Stimulated activated naive CD8-positive, alpha-beta T cell treated with anti-CD3 and anti-CD28 coated beads, Interleukin-15, amount 100 ng/mL, for 72 hours (primary cell): ENCODE measurements at regions not wholly inside any gene's neighbourhood (a gene's known extent, or its start where the extent isn't known, plus 50 kb on each side); places are given as distances from the start of the nearest gene placed in this dataset.
"Not testable (repeated sequence)": the region's sequence is repeated elsewhere in the genome, so short reads cannot be mapped to it uniquely, and the experiment has no call there.

Source experiments
- ATAC-seq: fragments of 150-1000 bp; cut with Tn5 transposase; 2 replicates; pipeline ENCODE4 v1.10.0; 2021; ENCODE audit warnings: mild to moderate bottlenecking, moderate library complexity
- DNase-seq, 2 donors: peaks; one replicate each; pipeline ENCODE4 v3.0.0; 2021 to 2022
- H3K27ac Mint-ChIP-seq, 2 donors: one replicate each; pipeline ENCODE4 v1.8.0; 2022; ENCODE audit warnings: mild to moderate bottlenecking in 2 of 2, mixed read lengths in 2 of 2, moderate library complexity in 2 of 2
- H3K27me3 Mint-ChIP-seq: one replicate; pipeline ENCODE4 v1.8.0; 2022; ENCODE audit warnings: mixed read lengths
- H3K4me1 Mint-ChIP-seq: one replicate; pipeline ENCODE4 v1.8.0; 2022; ENCODE audit warnings: mild to moderate bottlenecking, mixed read lengths
- H3K4me3 Mint-ChIP-seq, 2 donors: one replicate each; pipeline ENCODE4 v1.8.0; 2022; ENCODE audit warnings: mild to moderate bottlenecking in 2 of 2, mixed read lengths in 2 of 2, moderate library complexity in 1 of 2
- H3K9me3 Mint-ChIP-seq, 2 donors: one replicate each; pipeline ENCODE4 v1.8.0; 2022; ENCODE audit warnings: mixed read lengths in 2 of 2

GRCh38 chr20:40634891-40635290 lies 54.1 kb downstream of the MAFB start:
- no peaks in the 10 kb centered on the region for H3K27me3 Mint-ChIP-seq
- no peak for ATAC-seq

GRCh38 chr20:40633123-40633850 lies 55.7 kb downstream of the MAFB start:
- ATAC-seq = no peak
- H3K27ac Mint-ChIP-seq = peak overlapping the region in 1 of 2 donors; percentile 60

More at GRCh38 chr20:40634891-40635290, 54.1 kb downstream of the MAFB start:
- DNase-seq = no peak
- Mint-ChIP-seq H3K27ac (no peak overlapping the region), H3K4me1 (no peaks in the 10 kb centered on the region), H3K9me3 (no peaks in the 10 kb centered on the region), H3K4me3 (no peak overlapping the region)

GRCh38 chr20:40632346-40632976 lies 56.6 kb downstream of the MAFB start:
- no peak overlapping the region for H3K27ac Mint-ChIP-seq
- H3K4me3 Mint-ChIP-seq = no peak overlapping the region
- no peak for DNase-seq
- peaks cover 7% of the 10 kb centered on the region for H3K27me3 Mint-ChIP-seq
- no peaks in the 10 kb centered on the region for H3K4me1 Mint-ChIP-seq
- ATAC-seq = no peak
- peaks cover 0 to 4% of the 10 kb centered on the region in 2 donors for H3K9me3 Mint-ChIP-seq

More at GRCh38 chr20:40633123-40633850, 55.7 kb downstream of the MAFB start:
- Mint-ChIP-seq H3K4me1 (no peaks in the 10 kb centered on the region), H3K27me3 (no peaks in the 10 kb centered on the region), H3K4me3 (no peak overlapping the region), H3K9me3 (no peaks in the 10 kb centered on the region)
- DNase-seq = no peak

- Mint-ChIP-seq H3K9me3 (peaks cover 0 to 11% of the 10 kb centered on the region in 2 donors), H3K4me1 (no peaks in the 10 kb centered on the region), H3K4me3 (no peak overlapping the region), H3K27me3 (peaks cover 14% of the 10 kb centered on the region), H3K27ac (no peak overlapping the region)
- ATAC-seq = no peak
- no peak for DNase-seq
These were observed 57.9 kb downstream of the MAFB start for GRCh38 chr20:40631119-40631631.

- ATAC-seq (no peak), DNase-seq (no peak)
- H3K4me1 Mint-ChIP-seq = no peaks in the 10 kb centered on the region
- H3K27ac Mint-ChIP-seq = no peak overlapping the region
- no peak overlapping the region for H3K4me3 Mint-ChIP-seq
- H3K9me3 Mint-ChIP-seq = peaks cover 0 to 11% of the 10 kb centered on the region in 2 donors
- H3K27me3 Mint-ChIP-seq = peaks cover 14% of the 10 kb centered on the region
These were observed 58.3 kb downstream of the MAFB start for GRCh38 chr20:40630713-40631112.

DNA sequence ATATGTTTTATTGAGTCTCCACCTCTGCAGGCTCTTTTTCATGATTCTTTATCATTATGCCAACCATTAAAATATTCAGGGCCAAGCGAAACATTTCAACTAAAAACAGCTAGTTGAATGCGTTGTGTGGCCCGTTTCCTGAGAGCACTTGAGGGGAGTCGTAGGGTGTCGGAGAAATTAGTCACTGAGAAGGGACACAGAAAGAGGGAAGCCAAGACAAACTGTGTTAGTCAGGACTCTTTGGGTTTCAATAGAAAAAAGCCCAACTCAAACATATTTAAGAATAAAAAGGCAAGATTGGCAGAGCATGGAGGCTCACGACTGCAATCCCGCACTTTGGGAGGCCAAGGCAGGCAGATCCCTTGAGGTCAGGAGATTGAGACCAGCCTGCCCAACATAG lies 58.9 kb downstream of the MAFB start:
- H3K27me3 Mint-ChIP-seq = peaks cover 14% of the 10 kb centered on the region
- no peak for ATAC-seq

GRCh38 chr20:40628877-40629276 lies 60.2 kb downstream of the MAFB start:
- Mint-ChIP-seq H3K4me3 (no peak overlapping the region), H3K4me1 (no peaks in the 10 kb centered on the region), H3K27me3 (peaks cover 14% of the 10 kb centered on the region), H3K9me3 (peaks cover 0 to 11% of the 10 kb centered on the region in 2 donors), H3K27ac (no peak overlapping the region)
- DNase-seq (no peak), ATAC-seq (no peak)

More for the DNA sequence above, 58.9 kb downstream of the MAFB start:
- no peak overlapping the region for H3K4me3 Mint-ChIP-seq
- H3K4me1 Mint-ChIP-seq = no peaks in the 10 kb centered on the region
- no peak overlapping the region for H3K27ac Mint-ChIP-seq
- peaks cover 0 to 11% of the 10 kb centered on the region in 2 donors for H3K9me3 Mint-ChIP-seq
- DNase-seq = no peak

GRCh38 chr20:40619053-40619452 lies 70.0 kb downstream of the MAFB start:
- not testable (repeated sequence) for H3K9me3 Mint-ChIP-seq, H3K4me3 Mint-ChIP-seq, H3K27ac Mint-ChIP-seq, H3K4me1 Mint-ChIP-seq, DNase-seq, ATAC-seq
- peaks cover 26% of the 10 kb centered on the region for H3K27me3 Mint-ChIP-seq

- H3K27ac Mint-ChIP-seq = no peak overlapping the region
- peaks cover 26% of the 10 kb centered on the region for H3K27me3 Mint-ChIP-seq
- ATAC-seq = no peak
These were observed 71.4 kb downstream of the MAFB start for GRCh38 chr20:40617594-40617993.

GRCh38 chr20:40612837-40613236 lies 76.2 kb downstream of the MAFB start:
- Mint-ChIP-seq H3K27ac (no peak overlapping the region), H3K4me1 (no peaks in the 10 kb centered on the region), H3K9me3 (no peaks in the 10 kb centered on the region), H3K27me3 (peaks cover 31% of the 10 kb centered on the region), H3K4me3 (no peak overlapping the region)
- ATAC-seq (no peak), DNase-seq (no peak)

More at GRCh38 chr20:40617594-40617993, 71.4 kb downstream of the MAFB start:
- Mint-ChIP-seq H3K4me1 (no peaks in the 10 kb centered on the region), H3K9me3 (no peaks in the 10 kb centered on the region), H3K4me3 (no peak overlapping the region)
- no peak for DNase-seq

DNA sequence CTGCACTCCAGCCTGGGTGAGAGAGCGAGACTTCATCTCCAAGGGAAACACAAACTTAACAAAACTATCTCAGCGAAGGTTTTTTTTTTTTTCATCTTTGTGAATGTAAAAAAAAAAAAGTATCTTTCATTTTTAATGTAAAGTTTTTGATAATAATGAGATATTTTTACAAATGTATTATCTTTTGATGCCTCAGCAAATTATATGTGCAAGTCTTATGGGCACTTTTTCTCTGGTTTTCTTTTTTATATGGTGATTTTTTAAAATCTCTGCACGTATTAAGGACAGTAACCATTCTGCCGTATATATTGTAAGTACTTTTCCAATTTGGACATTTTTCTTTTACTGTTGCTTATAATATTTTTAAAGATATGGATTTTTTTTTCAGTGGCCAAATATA lies 76.8 kb downstream of the MAFB start:
- no peak for DNase-seq
- no peak for ATAC-seq
- peaks cover 31% of the 10 kb centered on the region for H3K27me3 Mint-ChIP-seq
- H3K4me3 Mint-ChIP-seq = no peak overlapping the region
- H3K27ac Mint-ChIP-seq = no peak overlapping the region
- H3K9me3 Mint-ChIP-seq = no peaks in the 10 kb centered on the region
- H3K4me1 Mint-ChIP-seq = no peaks in the 10 kb centered on the region

DNA sequence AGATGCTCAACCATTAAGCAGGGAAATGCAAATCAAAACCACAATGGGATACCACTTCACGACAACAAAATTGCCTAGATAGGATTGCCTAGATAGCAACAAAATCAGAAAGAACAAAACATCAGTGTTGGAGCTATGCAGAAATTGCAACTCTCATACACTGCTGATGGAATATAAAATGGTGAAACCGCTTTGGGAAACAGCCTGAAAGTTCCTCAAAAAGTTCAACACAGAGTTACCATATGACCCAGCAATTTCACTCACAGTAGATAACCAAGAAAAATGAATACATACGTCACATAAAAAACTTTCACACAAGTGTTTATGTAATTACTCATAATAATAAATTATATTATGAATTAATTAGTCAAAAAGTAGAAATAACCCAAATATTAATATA lies 78.3 kb downstream of the MAFB start:
- peaks cover 22% of the 10 kb centered on the region for H3K27me3 Mint-ChIP-seq
- no peak for ATAC-seq
- H3K9me3 Mint-ChIP-seq = no peaks in the 10 kb centered on the region
- no peak for DNase-seq
- H3K4me1 Mint-ChIP-seq = no peaks in the 10 kb centered on the region
- no peak overlapping the region for H3K4me3 Mint-ChIP-seq
- H3K27ac Mint-ChIP-seq = no peak overlapping the region

DNA sequence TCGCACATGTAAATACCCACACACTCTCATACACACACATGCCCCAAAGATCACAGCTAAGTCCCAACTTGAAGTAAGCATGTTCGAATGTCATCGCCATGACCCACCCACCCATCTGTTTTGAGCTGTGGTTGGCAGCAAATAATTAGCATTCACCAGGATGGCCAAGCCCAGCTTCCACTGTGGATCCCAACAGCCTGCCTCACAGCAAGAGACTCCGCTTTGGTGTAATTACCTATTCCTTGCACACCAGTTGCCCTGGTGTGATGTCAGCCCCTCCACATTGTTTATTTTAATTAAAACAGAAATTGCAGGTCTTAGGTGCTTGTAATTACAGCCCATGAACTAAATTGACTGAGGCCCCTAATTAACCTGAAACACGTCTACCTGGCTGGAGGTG lies 81.1 kb downstream of the MAFB start:
- Mint-ChIP-seq H3K4me1 (no peaks in the 10 kb centered on the region), H3K27ac (no peak overlapping the region), H3K9me3 (no peaks in the 10 kb centered on the region), H3K27me3 (peaks cover 22% of the 10 kb centered on the region), H3K4me3 (no peak overlapping the region)
- no peak for ATAC-seq
- DNase-seq = no peak

- Mint-ChIP-seq H3K9me3 (no peaks in the 10 kb centered on the region), H3K4me3 (no peak overlapping the region), H3K27ac (no peak overlapping the region), H3K27me3 (peaks cover 22% of the 10 kb centered on the region), H3K4me1 (no peaks in the 10 kb centered on the region)
- ATAC-seq (no peak), DNase-seq (no peak)
These were observed 82.4 kb downstream of the MAFB start for GRCh38 chr20:40606660-40607059.

GRCh38 chr20:40606237-40606636 lies 82.8 kb downstream of the MAFB start:
- H3K27ac Mint-ChIP-seq = no peak overlapping the region
- DNase-seq = no peak
- no peak overlapping the region for H3K4me3 Mint-ChIP-seq
- H3K27me3 Mint-ChIP-seq = peaks cover 22% of the 10 kb centered on the region
- H3K9me3 Mint-ChIP-seq = no peaks in the 10 kb centered on the region
- ATAC-seq = no peak
- H3K4me1 Mint-ChIP-seq = no peaks in the 10 kb centered on the region

DNA sequence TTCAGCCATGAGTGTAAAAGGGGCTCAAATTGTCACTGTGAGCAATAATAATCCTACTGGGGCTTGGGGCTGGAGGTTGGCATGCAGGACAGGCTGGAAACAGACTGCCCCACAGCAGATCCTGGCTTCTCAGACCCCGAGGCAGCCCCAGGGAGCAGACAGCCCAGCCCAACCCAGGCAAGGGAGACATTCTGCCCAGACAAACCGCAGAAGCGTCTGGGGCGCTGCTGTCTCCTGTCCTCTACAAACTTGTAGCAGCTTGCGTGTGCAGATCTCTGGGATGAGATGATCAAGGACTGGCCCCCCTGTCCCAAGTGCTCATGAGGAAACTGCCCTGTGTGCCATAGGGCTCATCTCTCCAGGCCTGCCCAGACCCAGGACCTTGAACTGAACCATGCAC lies 84.6 kb downstream of the MAFB start:
- no peak overlapping the region for H3K4me3 Mint-ChIP-seq
- peaks cover 22% of the 10 kb centered on the region for H3K27me3 Mint-ChIP-seq
- H3K27ac Mint-ChIP-seq = no peak overlapping the region
- ATAC-seq (no peak), DNase-seq (no peak)
- no peaks in the 10 kb centered on the region for H3K9me3 Mint-ChIP-seq
- H3K4me1 Mint-ChIP-seq = no peaks in the 10 kb centered on the region
